22Rv1 (cell line): ENCODE measurements at regions not wholly inside any gene's neighbourhood (a gene's known extent, or its start where the extent isn't known, plus 50 kb on each side); places are given as distances from the start of the nearest gene placed in this dataset.

Source experiments
- H3K27ac ChIP-seq: fragments of 450-650 bp; 2 replicates; pipeline ENCODE4 v1.5.1; 2017
- ZFX ChIP-seq: fragments of 450-650 bp; IDR thresholded peaks from 2 replicates; pipeline ENCODE4 v1.6.1; 2017; ENCODE audit warnings: antibody characterized with exemption, borderline replicate concordance
- TF ChIP-seq, protein P1 (sequence below): fragments of 450-650 bp; IDR thresholded peaks from 2 replicates; pipeline ENCODE4 v1.5.1; 2017; ENCODE audit warnings: mild to moderate bottlenecking

DNA sequence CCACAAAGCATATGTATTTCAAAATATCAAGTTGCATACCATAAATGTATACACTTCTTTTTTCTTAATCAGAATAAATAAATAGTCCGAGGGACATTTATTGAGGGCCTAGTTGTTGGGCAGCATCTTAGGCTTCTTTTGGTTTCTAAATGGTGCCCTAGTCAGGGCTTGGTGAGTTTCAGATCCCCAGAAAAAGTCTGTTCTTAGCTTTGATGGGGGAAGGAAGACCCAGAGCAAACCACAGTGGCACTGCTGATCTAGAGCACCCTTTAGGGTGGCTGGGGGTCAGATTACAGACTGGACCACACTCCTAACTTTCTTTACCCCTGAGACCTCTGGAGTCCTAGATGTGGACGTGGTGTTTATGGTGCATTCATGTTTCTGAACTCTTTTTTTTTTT is 97.8 kb downstream of the C9orf152 start:
- TF ChIP-seq, protein P1, sequence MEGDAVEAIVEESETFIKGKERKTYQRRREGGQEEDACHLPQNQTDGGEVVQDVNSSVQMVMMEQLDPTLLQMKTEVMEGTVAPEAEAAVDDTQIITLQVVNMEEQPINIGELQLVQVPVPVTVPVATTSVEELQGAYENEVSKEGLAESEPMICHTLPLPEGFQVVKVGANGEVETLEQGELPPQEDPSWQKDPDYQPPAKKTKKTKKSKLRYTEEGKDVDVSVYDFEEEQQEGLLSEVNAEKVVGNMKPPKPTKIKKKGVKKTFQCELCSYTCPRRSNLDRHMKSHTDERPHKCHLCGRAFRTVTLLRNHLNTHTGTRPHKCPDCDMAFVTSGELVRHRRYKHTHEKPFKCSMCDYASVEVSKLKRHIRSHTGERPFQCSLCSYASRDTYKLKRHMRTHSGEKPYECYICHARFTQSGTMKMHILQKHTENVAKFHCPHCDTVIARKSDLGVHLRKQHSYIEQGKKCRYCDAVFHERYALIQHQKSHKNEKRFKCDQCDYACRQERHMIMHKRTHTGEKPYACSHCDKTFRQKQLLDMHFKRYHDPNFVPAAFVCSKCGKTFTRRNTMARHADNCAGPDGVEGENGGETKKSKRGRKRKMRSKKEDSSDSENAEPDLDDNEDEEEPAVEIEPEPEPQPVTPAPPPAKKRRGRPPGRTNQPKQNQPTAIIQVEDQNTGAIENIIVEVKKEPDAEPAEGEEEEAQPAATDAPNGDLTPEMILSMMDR: no peak
- no peak for TF ChIP-seq ZFX
- H3K27ac ChIP-seq: no peak overlapping the region

DNA sequence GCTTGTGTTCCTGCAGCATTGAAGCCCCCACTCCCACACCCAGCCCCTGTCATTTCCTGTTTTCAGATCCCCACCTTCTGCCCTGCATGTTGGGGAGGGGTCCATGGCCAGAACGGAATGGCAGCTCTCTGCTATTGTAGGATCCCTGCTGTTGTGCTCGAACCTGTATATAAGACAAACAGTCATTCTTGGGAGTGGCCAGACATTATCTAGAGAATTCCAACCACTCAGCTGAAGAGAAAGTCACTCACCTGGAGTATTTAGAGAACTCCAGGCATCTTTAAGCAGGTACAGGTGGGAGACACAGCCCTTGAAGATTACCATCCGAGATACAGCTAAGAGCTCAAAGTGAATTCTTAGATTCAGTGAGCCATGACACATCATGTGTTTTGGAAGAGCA is 96.1 kb downstream of the C9orf152 start:
- TF ChIP-seq, protein P1: no peak
- no peak for TF ChIP-seq ZFX
- no peak overlapping the region for H3K27ac ChIP-seq

DNA sequence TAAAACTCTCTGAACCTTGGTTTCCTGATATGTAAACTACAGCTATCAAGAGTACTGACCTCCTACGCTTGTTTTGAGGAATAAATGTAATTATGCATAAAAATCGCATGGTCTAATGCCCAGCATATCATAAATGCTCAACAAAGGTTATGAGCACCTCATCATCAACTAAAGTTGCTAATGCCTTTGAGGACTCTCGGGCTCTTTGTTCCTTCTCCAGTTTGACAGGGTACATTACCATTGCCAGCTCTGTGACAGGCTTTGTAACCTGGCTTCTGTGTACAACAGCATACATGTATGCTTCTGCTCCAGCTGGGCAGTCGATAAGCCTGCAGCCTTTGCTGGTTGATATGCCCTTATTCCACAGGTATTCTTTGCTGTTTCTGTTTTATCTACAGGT is 95.2 kb downstream of the C9orf152 start:
- H3K27ac ChIP-seq: no peak overlapping the region
- TF ChIP-seq, protein P1: no peak
- no peak for TF ChIP-seq ZFX

DNA sequence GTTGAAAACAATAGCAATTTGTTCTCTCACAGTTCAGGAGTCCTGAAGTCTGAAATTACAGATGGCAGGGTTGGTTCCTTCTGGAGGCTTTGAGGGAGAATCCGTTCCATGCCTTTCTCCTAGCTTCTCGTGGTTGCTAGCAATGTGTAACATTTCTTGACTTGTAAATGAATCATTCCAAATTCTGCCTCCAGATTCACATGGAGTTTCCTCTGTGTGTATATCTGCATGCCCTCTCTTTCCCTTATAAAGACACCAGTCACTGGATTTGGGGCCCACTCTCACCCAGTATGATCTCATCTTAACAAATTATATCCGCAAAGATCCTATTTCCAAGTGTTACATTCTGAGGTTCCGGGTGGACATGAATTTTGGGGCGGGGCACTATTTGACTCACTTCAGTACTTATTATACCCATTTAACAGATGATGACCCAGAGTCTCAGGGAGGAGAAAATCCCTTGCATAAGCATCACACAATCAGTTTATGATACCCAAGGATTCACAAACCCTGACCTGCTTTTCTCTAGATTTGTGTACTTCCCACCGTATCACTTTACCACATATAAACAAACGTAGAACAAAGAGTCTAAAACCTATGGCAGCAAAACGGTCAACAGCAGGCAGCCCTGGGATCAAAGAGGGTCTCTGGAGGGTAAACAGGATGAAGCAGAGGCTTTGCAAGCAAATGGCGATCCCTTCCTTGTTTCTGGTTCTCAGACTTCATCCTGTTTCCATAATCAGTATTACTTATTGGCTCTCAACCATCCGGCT is 93.7 kb downstream of the C9orf152 start:
- H3K27ac ChIP-seq: no peak overlapping the region
- TF ChIP-seq, protein P1: no peak
- TF ChIP-seq ZFX: no peak

DNA sequence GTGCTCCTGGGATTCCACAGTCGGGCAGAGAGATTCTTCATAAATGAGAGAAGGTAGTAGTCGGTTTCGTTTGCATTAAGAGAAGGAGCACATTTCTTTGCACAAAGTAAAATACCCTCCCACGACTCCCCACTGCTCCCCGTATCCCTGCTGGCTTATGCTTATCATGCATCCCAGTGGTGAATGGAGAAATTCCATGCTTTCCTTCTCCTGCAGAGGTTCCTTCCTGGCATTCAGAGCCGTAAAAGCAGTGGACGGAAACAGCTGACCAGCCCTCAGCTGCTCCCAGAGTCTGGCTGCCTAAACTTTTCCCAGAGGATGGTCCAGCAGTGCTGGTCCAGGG is 93.1 kb downstream of the C9orf152 start:
- H3K27ac ChIP-seq: no peak overlapping the region
- TF ChIP-seq ZFX: no peak
- TF ChIP-seq, protein P1: no peak

DNA sequence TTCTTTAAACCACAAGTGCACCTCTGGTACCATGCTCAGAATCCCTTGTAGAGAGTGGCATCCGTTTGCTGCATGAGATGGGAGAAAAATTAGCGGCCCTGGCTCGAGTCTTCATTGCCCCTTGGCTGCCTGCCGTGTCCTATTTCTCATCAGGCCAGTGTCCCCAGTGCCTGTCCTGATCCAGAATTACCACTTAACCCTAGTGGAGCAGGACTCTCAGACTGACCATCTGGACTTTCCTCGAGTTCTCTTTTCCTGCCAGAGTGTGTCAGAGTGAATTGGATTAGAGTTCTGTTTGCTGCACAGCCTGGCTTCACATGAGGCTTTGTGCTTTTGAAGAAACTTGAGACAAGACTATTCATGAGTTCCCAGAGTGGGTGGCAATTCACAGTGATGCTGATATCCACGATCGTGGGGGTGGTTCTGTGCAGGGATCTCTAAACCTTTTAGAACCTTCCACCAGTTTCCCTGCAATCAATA is 92.6 kb downstream of the C9orf152 start:
- no peak for TF ChIP-seq ZFX
- TF ChIP-seq, protein P1: no peak
- H3K27ac ChIP-seq: no peak overlapping the region

DNA sequence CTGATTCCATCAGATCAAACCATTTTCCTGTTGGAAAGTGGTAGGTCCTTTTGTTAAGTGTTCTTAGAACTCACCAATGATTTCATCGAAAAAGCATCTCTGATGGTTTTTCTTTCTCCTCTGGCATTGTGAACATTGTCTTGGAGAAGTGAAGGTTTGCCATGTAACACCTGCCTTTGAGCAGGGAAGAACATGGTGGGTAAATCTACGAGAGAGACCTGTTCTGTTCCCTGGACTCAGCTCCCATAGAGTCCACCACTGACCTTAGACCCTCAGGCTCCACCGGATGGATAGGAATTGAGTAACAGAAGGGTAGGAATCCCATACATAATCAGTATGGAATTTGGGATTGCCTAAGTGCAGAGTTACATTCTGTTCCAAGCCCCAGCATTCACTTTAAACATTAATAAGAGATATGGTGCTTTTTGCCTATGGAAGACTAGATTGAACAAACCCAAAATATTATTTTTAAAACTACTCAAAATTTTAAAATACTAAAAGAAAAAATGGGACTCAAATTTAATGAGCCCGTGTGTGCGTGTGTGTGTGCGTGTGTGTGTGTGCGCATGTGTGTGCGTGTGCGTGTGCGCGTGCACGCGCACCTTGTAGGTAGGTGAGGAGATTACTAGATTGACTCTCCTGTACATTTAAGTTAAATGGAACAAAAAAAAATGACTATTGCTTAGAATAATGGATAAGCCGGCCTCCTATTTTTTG is 92.0 kb downstream of the C9orf152 start:
- no peak overlapping the region for H3K27ac ChIP-seq
- no peak for TF ChIP-seq ZFX
- TF ChIP-seq, protein P1: no peak
